Neuron (in vitro differentiated cells): ENCODE measurements at regions not wholly inside any gene's neighbourhood (a gene's known extent, or its start where the extent isn't known, plus 50 kb on each side); places are given as distances from the start of the nearest gene placed in this dataset.
"Not testable (repeated sequence)": the region's sequence is repeated elsewhere in the genome, so short reads cannot be mapped to it uniquely, and the experiment has no call there.

Experiments
- H2AFZ ChIP-seq: one replicate; pipeline ENCODE4 v1.6.1; 2013; ENCODE audit warnings: low read depth, mild to moderate bottlenecking, inconsistent platforms, low read length, moderate library complexity
- H3K27me3 ChIP-seq: one replicate; pipeline ENCODE4 v1.6.1; 2013; ENCODE audit warnings: low read length; ENCODE audit not compliant: insufficient read depth
- H3K36me3 ChIP-seq: one replicate; pipeline ENCODE4 v1.6.1; 2013; ENCODE audit warnings: low read length; ENCODE audit not compliant: insufficient read depth
- H3K4me1 ChIP-seq: one replicate; pipeline ENCODE4 v1.6.1; 2013; ENCODE audit warnings: low read length; ENCODE audit not compliant: insufficient read depth
- H3K4me3 ChIP-seq: 2 replicates; pipeline ENCODE4 v1.5.1; 2013; ENCODE audit warnings: mild to moderate bottlenecking, low read length, moderate library complexity
- H3K9me3 ChIP-seq: one replicate; pipeline ENCODE4 v1.6.1; 2013; ENCODE audit warnings: low read length

GRCh38 chr6:21715180-21715579, 121.6 kb downstream of the SOX4 start:
- H3K9me3 ChIP-seq = peaks cover 12% of the 10 kb centered on the region
- H2AFZ ChIP-seq = no peak overlapping the region
- H3K4me3 ChIP-seq = no peak overlapping the region
- H3K36me3 ChIP-seq = peaks cover 3% of the 10 kb centered on the region
- peaks cover 20% of the 10 kb centered on the region for H3K4me1 ChIP-seq
- H3K27me3 ChIP-seq = no peaks in the 10 kb centered on the region

GRCh38 chr6:21722510-21722909, 129.0 kb downstream of the SOX4 start:
- Histone ChIP-seq H3K36me3 (peaks cover 3% of the 10 kb centered on the region), H2AFZ (no peak overlapping the region), H3K9me3 (peaks cover 11% of the 10 kb centered on the region), H3K4me3 (no peak overlapping the region), H3K27me3 (no peaks in the 10 kb centered on the region), H3K4me1 (no peaks in the 10 kb centered on the region)

- Histone ChIP-seq H3K27me3 (no peaks in the 10 kb centered on the region), H3K9me3 (peaks cover 7% of the 10 kb centered on the region), H2AFZ (no peak overlapping the region), H3K4me3 (no peak overlapping the region), H3K4me1 (peaks cover 4% of the 10 kb centered on the region), H3K36me3 (peaks cover 6% of the 10 kb centered on the region)
Measured at GRCh38 chr6:21726676-21727075, 133.1 kb downstream of the SOX4 start.

- Histone ChIP-seq H3K36me3 (peaks cover 6% of the 10 kb centered on the region), H3K9me3 (peaks cover 6% of the 10 kb centered on the region), H3K4me1 (peaks cover 18% of the 10 kb centered on the region), H3K27me3 (no peaks in the 10 kb centered on the region), H2AFZ (no peak overlapping the region), H3K4me3 (no peak overlapping the region)
Measured at GRCh38 chr6:21728141-21728540, 134.6 kb downstream of the SOX4 start.

GRCh38 chr6:21729431-21729830, 135.9 kb downstream of the SOX4 start:
- no peak overlapping the region for H2AFZ ChIP-seq
- H3K9me3 ChIP-seq = peaks cover 4% of the 10 kb centered on the region
- no peak overlapping the region for H3K4me3 ChIP-seq
- H3K27me3 ChIP-seq = no peaks in the 10 kb centered on the region
- H3K36me3 ChIP-seq = peaks cover 6% of the 10 kb centered on the region
- peaks cover 26% of the 10 kb centered on the region for H3K4me1 ChIP-seq

- H2AFZ ChIP-seq = no peak overlapping the region
- no peaks in the 10 kb centered on the region for H3K27me3 ChIP-seq
Measured at GRCh38 chr6:21730533-21730932, 137.0 kb downstream of the SOX4 start.

GRCh38 chr6:21731411-21732031, 138.0 kb downstream of the SOX4 start:
- H3K4me3 ChIP-seq = no peak overlapping the region
- peaks cover 26% of the 10 kb centered on the region for H3K4me1 ChIP-seq
- no peaks in the 10 kb centered on the region for H3K27me3 ChIP-seq
- H3K9me3 ChIP-seq = peaks cover 4% of the 10 kb centered on the region
- no peak overlapping the region for H2AFZ ChIP-seq
- H3K36me3 ChIP-seq = peaks cover 6% of the 10 kb centered on the region

More at GRCh38 chr6:21730533-21730932, 137.0 kb downstream of the SOX4 start:
- peaks cover 26% of the 10 kb centered on the region for H3K4me1 ChIP-seq
- H3K9me3 ChIP-seq = peaks cover 4% of the 10 kb centered on the region
- peaks cover 6% of the 10 kb centered on the region for H3K36me3 ChIP-seq
- H3K4me3 ChIP-seq = no peak overlapping the region

- not testable (repeated sequence) for H3K9me3 ChIP-seq, H2AFZ ChIP-seq, H3K27me3 ChIP-seq, H3K36me3 ChIP-seq, H3K4me3 ChIP-seq
- peaks cover 26% of the 10 kb centered on the region for H3K4me1 ChIP-seq
Measured at GRCh38 chr6:21732032-21732730, 138.6 kb downstream of the SOX4 start.

- H3K4me1 ChIP-seq = peaks cover 26% of the 10 kb centered on the region
- no peak overlapping the region for H3K4me3 ChIP-seq
- H3K36me3 ChIP-seq = peaks cover 5% of the 10 kb centered on the region
- H3K27me3 ChIP-seq = no peaks in the 10 kb centered on the region
- no peak overlapping the region for H2AFZ ChIP-seq
- H3K9me3 ChIP-seq = peaks cover 4% of the 10 kb centered on the region
Measured at GRCh38 chr6:21732731-21733130, 139.2 kb downstream of the SOX4 start.

- Histone ChIP-seq H3K27me3 (no peaks in the 10 kb centered on the region), H3K4me1 (peaks cover 26% of the 10 kb centered on the region), H3K4me3 (no peak overlapping the region), H2AFZ (no peak overlapping the region), H3K36me3 (no peaks in the 10 kb centered on the region), H3K9me3 (no peaks in the 10 kb centered on the region)
Measured at GRCh38 chr6:21733311-21733710, 139.8 kb downstream of the SOX4 start.

- H3K4me3 ChIP-seq = no peak overlapping the region
- no peaks in the 10 kb centered on the region for H3K27me3 ChIP-seq
- no peaks in the 10 kb centered on the region for H3K36me3 ChIP-seq
- H2AFZ ChIP-seq = no peak overlapping the region
- peaks cover 31% of the 10 kb centered on the region for H3K4me1 ChIP-seq
- no peaks in the 10 kb centered on the region for H3K9me3 ChIP-seq
Measured at GRCh38 chr6:21734204-21734603, 140.7 kb downstream of the SOX4 start.

- no peaks in the 10 kb centered on the region for H3K36me3 ChIP-seq
- no peak overlapping the region for H2AFZ ChIP-seq
- H3K27me3 ChIP-seq = no peaks in the 10 kb centered on the region
- H3K4me3 ChIP-seq = no peak overlapping the region
- peaks cover 50% of the 10 kb centered on the region for H3K4me1 ChIP-seq
- no peaks in the 10 kb centered on the region for H3K9me3 ChIP-seq
Measured at GRCh38 chr6:21738180-21739094, 144.9 kb downstream of the SOX4 start.

- Histone ChIP-seq H3K27me3 (no peaks in the 10 kb centered on the region), H3K9me3 (no peaks in the 10 kb centered on the region), H3K4me3 (no peak overlapping the region), H3K4me1 (peaks cover 45% of the 10 kb centered on the region), H2AFZ (no peak overlapping the region), H3K36me3 (no peaks in the 10 kb centered on the region)
Measured at GRCh38 chr6:21739241-21739640, 145.7 kb downstream of the SOX4 start.
